ENCODE measurements at regions not wholly inside any gene's neighbourhood (a gene's known extent, or its start where the extent isn't known, plus 50 kb on each side); places are given as distances from the start of the nearest gene placed in this dataset.

- TF ChIP-seq CTCF (IDR thresholded peaks at IDR 0.05; ENCODE audit: insufficient read depth, low read depth, low read length) (no peak), EZH2 (IDR thresholded peaks at IDR 0.05; ENCODE audit: insufficient read depth, low read length) (no peak)
Observed at GRCh38 chr5:89005990-89006389, 123.0 kb upstream of the MEF2C start.
